ENCODE measurements at regions not wholly inside any gene's neighbourhood (a gene's known extent, or its start where the extent isn't known, plus 50 kb on each side); places are given as distances from the start of the nearest gene placed in this dataset.

- H3K4me3 ChIP-seq (ENCODE audit: low read depth, low read length): no peak overlapping the region
- no peak for TF ChIP-seq CTCF (IDR thresholded peaks at IDR 0.05; ENCODE audit: control insufficient read depth, extremely low read depth, insufficient read depth)
- DNase-seq (ENCODE audit: low read depth): no peak
These were observed 485.2 kb downstream of the VRK1 start for GRCh38 chr14:97282210-97283004.

- no peak overlapping the region for H3K4me3 ChIP-seq (ENCODE audit: low read depth, low read length)
- DNase-seq (ENCODE audit: low read depth): no peak
- TF ChIP-seq CTCF (IDR thresholded peaks at IDR 0.05; ENCODE audit: control insufficient read depth, extremely low read depth, insufficient read depth): no peak
These were observed 485.8 kb downstream of the VRK1 start for GRCh38 chr14:97283005-97283403.

- DNase-seq (ENCODE audit: low read depth): no peak
- H3K4me3 ChIP-seq (ENCODE audit: low read depth, low read length): no peak overlapping the region
- TF ChIP-seq CTCF (IDR thresholded peaks at IDR 0.05; ENCODE audit: control insufficient read depth, extremely low read depth, insufficient read depth): no peak
These were observed 486.2 kb downstream of the VRK1 start for GRCh38 chr14:97283426-97283825.

GRCh38 chr14:97283841-97284240 is 486.7 kb downstream of the VRK1 start:
- TF ChIP-seq CTCF (IDR thresholded peaks at IDR 0.05; ENCODE audit: control insufficient read depth, extremely low read depth, insufficient read depth): no peak
- H3K4me3 ChIP-seq (ENCODE audit: low read depth, low read length): no peak overlapping the region
- no peak for DNase-seq (ENCODE audit: low read depth)

- no peak for DNase-seq (ENCODE audit: low read depth)
- no peak for TF ChIP-seq CTCF (IDR thresholded peaks at IDR 0.05; ENCODE audit: control insufficient read depth, extremely low read depth, insufficient read depth)
- H3K4me3 ChIP-seq (ENCODE audit: low read depth, low read length): no peak overlapping the region
These were observed 490.8 kb downstream of the VRK1 start for GRCh38 chr14:97287956-97288355.

GRCh38 chr14:97290065-97290464 is 492.9 kb downstream of the VRK1 start:
- no peak for DNase-seq (ENCODE audit: low read depth)
- no peak overlapping the region for H3K4me3 ChIP-seq (ENCODE audit: low read depth, low read length)
- TF ChIP-seq CTCF (IDR thresholded peaks at IDR 0.05; ENCODE audit: control insufficient read depth, extremely low read depth, insufficient read depth): no peak

- H3K4me3 ChIP-seq (ENCODE audit: low read depth, low read length): no peak overlapping the region
- no peak for TF ChIP-seq CTCF (IDR thresholded peaks at IDR 0.05; ENCODE audit: control insufficient read depth, extremely low read depth, insufficient read depth)
- DNase-seq (ENCODE audit: low read depth): no peak
These were observed 493.8 kb downstream of the VRK1 start for GRCh38 chr14:97290977-97291376.

Measured in LNCaP clone FGC (cell line).